HG02610 (cell line): ENCODE measurements at regions not wholly inside any gene's neighbourhood (a gene's known extent, or its start where the extent isn't known, plus 50 kb on each side); places are given as distances from the start of the nearest gene placed in this dataset.
"Not testable (repeated sequence)": the region's sequence is repeated elsewhere in the genome, so short reads cannot be mapped to it uniquely, and the experiment has no call there.

Experiments
- ATAC-seq: cut with Tn5 transposase; IDR thresholded peaks from one replicate; pipeline ENCODE4 v1.9.1; 2021; ENCODE audit warnings: mild to moderate bottlenecking, moderate library complexity; ENCODE audit not compliant: unreplicated experiment

DNA sequence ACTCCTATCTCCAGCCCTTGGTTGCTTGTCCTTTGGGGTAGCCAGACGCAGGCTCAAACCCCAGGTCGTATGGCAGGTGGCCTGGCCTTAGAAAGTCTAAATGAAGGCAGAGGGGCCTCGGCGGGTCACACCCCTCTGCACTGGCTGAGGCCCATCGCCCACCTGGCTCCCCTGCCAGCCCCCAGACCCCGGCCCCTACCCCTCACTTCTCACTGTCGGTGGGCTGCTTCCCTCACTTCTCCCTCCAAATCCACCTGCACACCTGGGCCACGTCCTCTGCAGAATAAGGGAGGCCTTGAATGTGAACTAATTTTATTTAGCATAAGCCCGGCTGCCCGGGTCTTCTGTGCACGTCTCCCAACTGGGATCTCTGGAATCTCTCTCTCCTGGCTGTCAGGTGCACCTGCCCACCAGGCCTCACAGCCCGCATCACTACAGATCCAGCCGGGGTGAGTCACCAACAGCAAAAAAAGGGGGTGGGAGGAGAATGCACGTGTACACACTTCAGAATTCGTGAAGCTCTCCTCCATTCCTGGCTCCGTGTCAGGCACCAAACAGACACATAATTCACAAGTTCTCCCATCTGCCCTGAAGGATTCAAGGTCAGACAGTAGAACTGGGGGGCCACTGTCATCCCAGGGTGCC is 107.5 kb upstream of the SIM2 start:
- ATAC-seq: no peak

DNA sequence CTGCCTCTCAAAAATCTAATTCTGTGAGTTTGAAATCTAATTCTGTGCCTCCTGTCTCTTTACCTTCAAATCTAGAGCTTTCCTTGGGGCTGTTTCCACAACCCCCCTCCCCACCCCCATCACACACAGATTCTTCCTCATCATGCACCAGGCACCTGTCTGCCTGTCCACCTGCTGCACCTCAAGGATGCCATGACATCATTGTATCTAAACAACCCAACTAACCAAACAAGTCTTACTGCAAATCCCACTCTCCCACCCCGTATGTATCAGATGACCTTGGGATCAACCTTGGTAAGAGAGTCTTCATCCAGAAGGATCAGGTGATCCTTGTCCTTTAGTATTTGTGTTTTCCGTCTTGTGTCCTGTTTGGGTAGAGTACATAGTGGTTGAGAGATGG is 102.7 kb upstream of the SIM2 start:
- no peak for ATAC-seq

DNA sequence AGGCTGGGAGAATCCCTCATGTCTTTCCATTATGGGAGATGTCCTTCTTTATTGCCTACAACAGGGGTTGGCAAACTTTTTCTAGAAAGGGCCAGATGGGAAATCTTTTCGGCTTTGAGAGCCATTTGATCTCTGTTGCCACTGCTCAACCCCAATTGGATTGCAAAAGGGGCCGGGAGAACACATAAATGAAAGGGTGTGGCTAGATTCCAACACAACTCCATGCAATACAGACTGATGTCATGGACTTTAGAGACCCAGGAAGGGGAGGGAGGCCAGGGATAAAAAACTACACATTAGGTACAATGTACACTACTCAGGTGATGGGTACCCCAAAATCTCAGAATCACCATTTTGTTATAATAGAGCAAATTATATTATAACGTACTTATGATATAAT is 97.6 kb upstream of the SIM2 start:
- ATAC-seq: no peak

DNA sequence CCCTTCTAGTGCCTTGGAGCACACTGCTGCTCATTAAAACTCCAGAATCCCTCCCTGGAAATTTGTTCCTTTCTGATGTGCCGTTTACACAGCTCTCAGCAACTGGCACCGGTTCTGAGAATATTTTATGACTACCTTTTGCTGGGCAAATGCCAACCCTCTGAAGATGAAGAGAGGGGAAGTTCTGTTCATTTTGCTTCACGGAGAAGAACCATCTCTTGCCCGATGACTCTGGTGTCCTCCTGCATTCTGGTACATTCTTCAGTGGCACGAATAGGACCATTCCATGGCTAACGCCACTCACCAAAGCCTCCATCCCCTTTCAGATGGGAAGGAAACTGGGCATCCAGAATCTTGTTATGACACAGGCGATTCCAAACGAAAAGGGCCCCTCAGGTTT is 96.2 kb upstream of the SIM2 start:
- ATAC-seq: no peak

DNA sequence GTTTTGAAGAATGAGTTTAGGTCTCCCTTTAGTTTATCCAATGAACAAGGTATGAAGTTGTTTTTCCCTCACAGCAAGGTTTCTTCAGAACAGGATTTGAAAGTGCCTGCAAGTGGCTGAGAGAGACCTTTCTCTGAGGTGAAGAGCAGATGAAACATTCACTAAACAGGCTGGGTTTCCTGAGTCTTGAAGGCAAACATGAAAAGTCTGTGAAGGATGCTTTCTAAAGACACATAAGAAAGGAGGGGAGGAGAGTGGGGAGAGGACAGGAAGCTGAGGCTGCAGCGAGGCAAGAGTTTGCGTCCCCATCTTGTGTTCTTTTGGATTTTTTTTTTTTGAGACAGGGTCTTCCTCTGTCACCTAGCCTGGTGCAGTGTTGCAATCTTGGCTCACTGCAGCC is 95.7 kb upstream of the SIM2 start:
- no peak for ATAC-seq

DNA sequence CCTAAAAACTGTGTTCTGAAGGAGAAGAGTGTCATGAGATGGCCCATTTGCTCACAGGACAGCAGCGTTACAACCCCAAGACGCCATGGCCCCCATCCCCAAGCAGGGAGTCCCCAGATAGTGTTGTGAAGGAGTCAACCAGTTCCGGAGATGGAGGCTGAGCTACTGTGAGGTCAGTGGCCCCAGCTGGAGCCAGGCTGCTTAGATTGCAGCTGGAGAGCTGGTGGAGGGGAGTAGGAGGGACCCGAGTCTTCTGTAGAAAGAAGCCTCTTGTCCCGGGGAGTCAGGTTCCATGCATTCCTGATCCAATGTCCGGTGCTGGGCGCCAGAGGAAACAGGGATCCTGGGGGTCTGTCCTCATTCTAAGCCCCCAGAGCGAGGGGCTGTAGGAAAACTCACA is 93.5 kb upstream of the SIM2 start:
- no peak for ATAC-seq

DNA sequence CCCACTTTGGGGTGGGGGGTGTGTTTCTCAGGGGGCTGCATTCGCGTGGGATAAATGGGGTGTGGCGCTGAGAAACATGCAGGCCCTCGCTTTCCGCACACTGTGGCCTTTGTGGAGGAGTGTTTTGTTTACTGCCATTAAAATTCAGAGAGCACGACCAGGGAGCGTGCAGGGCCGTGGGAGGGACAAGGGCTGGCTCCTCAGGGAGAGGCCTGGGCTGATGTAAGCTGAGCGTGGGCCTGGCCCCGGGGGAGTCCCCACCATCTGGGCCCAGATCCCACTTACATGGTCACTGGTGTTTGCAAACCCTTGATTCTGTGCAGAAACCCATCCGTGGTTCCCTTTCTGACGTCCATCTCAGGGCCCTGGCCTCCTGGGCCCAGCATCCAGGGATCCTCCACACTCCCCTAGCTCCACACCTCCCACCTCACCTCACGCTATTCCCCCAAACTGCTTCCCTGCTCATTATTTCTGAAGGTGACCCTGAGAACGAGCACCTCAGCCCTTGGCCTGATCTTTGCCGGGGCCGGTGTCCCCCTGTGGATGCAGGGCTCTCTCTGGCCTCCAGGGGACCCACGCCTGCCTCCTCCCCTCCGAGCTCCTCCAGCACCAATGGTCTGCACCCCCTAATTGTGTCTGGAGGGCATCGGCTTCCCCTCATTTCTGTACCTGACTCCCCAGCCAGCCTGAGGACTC is 92.5 kb upstream of the SIM2 start:
- no peak for ATAC-seq

DNA sequence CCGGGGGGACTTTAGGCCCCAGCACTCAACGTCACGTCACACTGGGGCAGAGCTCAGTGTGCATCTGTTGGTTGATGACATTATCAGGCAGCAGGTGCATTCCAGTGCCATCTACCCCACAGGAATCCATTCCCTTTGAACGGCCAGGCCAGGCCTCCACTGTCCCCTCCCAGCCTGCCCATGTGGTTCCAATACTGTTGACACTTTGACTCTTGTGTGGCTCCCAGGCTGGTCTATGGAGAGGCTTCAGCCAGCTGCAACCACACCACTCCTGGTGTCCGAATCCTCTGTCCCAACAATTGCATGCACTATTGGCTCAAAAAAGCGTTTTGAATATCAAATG is 92.0 kb upstream of the SIM2 start:
- no peak for ATAC-seq

DNA sequence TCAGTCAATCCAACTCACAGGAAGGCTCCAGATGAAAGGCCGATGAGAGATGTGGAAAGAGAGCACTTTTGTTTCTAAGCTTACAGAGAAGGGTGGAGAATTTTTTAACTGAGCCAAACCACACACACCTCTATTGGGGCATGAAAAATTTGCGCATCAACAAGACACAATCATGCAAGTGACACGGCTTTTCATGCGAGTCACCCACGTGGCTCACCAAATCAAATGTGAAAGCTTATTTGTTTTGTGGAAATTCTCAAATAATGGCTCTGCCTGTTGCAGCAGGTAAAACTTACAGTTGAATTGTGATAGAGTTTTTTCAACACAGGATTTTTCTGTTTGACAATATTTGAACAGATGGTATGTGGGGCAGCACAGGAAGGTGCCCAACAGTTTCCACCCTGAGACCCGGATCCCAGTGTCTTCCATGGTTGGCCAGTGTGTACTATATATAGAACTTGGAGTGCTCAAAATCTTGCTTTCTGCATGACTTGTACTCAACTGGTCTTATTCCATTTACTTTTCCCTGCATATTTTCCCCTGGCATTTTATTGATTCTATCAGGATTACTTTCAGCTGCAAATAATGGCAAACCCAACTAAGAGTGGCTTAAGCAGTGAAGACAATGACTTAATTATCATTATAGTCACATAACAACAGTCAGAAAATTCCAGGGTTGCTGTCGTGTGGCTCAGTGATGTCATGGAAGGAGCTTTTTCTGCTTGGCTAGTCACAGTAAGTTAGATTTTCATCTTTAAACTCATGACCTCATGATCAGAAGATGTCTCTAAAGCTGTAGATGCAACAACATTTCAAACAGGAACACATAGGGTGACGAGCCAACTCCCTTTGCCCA is 90.6 kb upstream of the SIM2 start:
- no peak for ATAC-seq

DNA sequence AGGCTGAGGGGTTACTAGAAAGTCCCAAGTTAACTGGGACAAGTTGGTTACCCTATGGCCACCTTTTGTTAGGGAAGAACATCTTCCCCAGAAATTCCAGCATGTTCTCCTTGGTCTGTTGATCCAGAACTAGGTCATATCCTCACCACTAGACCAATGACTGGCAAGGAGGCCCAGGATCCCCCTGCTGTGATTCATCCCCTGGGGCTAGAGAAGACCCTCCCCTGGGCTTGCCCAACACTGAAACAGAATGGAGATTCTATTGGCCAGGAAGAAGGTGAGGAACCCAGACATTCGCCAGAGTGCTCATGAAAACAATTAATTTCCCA is 90.1 kb upstream of the SIM2 start:
- no peak for ATAC-seq

DNA sequence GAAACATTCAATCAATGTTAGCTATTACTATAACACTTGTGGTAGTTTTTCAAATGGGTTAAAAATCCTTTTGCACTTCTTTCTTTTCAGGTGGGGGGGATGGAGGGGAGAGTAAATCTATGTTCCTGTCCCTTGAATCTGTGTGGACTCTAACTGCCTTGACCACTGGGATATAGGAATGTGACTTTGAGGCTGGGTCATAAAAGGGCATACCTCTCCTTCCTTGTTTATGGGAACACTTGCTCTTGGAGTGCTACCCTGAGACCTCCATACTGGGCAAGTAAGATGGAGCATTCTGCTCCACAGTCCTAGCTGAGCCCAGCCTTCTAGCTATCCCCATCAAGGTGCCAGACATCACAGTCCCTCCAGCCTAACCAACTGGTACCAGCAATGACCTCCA is 89.3 kb upstream of the SIM2 start:
- no peak for ATAC-seq

DNA sequence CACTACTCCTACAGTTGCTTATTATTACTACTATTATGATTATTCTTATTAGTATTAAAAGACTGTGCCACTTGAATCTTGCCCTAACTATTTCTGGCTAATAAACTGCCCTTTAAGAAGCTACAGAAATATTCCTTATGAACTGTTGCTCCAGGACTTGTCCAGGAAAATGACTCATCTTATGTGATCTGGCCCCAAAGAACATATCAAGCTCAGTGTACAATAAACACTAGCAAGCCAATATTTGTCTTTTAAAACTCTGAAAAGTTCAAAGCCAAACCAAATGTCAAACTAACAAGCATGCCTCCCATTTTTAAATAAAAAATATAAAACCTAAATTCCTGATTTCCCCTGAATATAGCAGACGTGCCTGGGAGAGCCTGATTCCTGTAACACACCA is 88.7 kb upstream of the SIM2 start:
- no peak for ATAC-seq

DNA sequence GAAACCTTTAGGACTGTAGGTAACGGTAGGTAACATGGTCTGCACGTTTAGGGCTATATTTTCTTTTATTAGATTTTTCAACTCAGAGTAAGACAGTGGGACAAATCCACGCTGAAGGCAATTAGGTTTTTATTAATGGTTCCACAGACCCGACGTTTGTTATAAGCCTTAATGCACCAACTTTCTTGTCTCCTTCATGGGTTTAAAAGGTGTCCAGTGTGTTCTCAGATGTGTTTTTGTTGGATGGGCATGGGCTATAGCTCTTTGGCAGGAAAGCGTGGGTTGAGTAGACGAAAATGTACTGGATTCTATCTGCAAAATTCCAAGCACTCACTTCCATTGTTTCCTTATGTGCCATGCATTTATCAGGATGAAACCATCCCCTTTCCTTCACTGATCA is 88.0 kb upstream of the SIM2 start:
- no peak for ATAC-seq

DNA sequence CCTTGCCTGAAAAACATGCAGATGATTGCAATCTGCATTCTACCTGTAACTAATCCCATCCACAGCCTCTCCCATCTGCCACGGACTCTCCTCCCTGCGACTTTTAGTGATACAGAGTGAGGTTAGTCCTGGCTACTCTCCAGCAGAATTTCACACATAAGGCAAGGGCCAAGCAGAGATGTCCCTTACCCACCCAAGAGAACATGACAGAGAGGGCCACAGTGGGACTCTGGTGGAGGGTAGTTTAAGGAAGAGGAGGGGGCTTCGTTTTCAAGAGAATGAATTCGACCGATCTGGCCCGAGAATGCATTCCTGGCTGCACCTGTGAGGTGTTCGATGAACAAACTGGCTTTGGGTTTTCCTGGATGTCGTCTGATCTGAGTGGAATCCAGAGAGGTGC is 87.5 kb upstream of the SIM2 start:
- no peak for ATAC-seq

DNA sequence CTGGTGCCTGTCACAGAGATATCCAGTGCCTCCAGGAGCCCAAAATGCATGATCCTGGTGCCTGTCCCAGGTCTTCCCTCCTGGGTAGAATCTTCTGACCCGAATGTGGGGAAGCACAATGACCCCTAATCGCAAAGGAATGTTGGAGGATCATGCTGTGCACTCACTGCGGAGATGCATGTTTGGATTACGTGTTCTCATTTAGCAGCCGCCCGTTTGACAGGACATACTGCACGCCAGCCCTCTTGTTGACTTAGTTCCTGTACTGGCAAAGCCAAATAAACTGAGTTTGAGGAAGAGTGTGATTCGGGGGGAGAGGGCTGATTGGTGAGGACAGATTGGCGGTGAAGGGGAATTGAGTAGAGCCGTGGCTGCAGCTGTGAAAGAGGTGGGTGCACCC is 85.9 kb upstream of the SIM2 start:
- ATAC-seq: no peak

DNA sequence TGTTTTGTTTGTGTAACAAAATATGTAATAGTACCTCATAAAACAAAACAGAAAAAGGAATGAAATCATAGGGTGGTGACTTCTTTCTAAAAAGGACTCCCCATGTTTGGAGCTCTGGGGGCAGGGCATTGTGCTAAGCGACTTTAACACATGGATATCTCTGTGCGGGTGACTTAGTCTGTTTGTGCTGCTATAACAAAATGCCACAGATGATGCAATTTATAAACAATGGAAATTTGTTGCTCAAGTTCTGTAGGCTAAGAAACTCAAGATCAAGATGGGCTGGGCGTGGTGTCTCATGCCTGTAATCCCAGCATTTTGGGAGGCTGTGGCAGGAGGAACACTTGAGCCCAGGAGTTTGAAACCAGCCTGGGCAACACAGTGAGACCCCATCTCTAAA is 85.4 kb upstream of the SIM2 start:
- no peak for ATAC-seq

DNA sequence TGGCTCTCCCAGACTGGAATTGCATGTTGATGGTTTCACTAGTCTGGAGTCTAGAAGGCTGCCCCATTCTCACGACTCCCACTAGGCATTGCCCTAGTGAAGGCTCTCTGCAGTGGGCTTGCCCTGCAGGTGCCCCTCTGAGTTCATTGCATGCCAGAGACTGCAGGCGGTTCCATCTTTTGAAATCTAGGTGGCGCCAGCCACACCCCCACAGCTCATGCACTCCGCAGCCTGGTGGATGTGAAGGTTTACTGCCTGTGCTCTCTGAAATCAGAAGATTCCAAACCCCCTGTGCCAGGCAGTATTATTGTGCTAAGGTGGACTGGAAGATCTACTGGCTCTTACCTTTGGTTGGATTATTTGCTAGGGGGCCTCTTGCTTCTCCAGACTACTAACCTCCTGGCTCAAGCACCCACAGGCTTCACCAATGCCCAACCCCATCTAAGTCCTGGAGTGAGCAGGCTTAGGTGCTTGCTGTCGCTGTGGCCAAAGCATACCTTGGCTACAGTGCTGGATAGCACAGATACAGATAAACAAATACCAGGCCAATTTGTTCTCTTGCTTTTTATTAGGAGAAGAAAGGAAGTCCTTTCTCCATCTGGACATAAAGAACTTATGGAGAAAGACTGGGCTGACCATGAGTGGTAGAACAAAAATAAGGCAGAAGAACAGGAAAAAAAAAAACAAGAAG is 83.5 kb upstream of the SIM2 start:
- ATAC-seq: no peak

DNA sequence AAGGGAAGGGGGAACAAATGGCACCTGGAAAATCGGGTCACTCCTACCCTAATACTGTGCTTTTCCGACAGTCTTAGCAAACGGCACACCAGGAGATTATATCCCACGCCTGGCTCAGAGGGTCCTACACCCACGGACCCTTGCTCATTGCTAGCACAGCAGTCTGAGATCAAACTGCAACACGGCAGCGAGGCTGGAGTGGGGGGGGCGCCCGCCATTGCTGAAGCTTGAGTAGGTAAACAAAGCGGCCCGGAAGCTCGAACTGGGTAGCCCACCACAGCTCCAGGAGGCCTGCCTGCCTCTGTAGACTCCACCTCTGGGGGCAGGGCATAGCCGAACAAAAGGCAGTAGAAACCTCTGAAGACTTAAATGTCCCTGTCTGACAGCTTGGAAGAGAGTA is 82.1 kb upstream of the SIM2 start:
- not testable (repeated sequence) for ATAC-seq

DNA sequence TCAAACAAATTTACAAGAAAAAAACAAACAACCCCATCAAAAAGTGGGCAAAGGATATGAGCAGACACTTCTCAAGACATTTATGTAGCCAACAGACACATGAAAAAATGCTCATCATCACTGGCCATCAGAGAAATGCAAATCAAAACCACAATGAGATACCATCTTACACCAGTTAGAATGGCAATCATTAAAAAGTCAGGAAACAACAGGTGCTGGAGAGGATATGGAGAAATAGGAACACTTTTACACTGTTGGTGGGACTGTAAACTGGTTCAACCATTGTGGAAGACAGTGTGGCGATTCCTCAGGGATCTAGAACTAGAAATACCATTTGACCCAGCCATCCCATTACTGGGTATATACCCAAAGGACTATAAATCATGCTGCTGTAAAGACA is 77.1 kb upstream of the SIM2 start:
- not testable (repeated sequence) for ATAC-seq

DNA sequence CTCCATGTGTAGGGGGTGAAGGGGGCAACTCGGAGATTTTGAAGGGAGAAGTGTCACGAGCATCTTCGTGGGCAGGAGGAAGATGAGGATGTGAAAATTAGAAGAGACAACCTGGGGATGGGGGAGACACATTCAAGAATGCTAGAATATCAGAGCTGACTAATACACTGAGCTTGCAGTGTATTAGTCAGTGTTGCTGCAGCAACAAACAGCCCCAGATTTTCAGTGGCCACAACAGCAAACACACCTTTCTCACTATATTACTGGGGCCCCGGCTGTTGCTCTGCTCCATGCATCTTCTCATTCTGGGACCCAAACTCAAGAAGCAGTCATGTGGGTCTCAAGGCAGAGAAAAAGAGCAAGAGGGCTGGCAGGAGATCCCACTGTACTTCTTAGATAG is 74.8 kb upstream of the SIM2 start:
- ATAC-seq: no peak

DNA sequence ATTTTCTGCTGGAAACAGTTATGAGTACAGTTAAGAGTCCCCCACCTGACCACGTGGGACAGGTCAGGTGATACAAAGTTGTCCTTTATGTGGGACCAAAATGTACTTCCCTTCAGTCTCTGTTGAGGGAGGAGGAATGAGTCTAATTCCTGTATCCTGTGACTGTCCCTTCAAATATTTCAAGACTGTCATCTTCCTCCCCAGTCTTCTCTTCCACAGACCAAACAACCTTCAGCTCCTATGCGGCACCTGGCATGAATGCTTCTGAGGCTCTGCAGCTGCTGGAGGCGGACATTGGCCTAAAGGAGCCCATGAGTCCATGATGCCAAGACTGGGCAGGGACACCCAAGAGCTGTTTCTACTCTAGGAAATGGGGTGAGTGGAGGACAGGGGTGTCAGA is 72.1 kb upstream of the SIM2 start:
- no peak for ATAC-seq

DNA sequence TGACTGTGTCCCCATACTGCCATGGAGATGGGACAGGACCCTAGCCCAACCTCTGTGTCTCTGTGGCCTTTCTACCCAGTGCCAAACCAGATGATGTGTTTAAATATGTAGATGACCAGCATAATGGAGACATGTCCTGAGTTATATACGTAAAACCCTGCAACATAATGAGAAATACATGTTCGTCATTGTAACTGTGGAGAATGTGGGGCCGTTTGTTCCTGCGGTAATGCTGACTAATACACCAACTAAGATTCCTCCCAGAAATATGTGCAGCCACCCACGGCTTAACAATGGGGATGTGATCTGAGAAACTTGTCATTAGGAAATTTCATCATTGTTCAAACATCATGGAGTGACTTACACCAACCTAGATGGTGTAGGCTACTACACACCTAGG is 71.7 kb upstream of the SIM2 start:
- no peak for ATAC-seq
